AG04450 (cell line): ENCODE measurements at regions not wholly inside any gene's neighbourhood (a gene's known extent, or its start where the extent isn't known, plus 50 kb on each side); places are given as distances from the start of the nearest gene placed in this dataset.

Experiments used
- CTCF ChIA-PET: fragments of 300-600, 350-600 bp; formaldehyde crosslinking; extraction: SDS; loops from one replicate; lab custom pipeline; 2022; ENCODE audit warnings: antibody characterized with exemption, inconsistent platforms; lab: Charles Lee
- POLR2A ChIA-PET: fragments of 350-600 bp; formaldehyde crosslinking; extraction: SDS; loops from one replicate; lab custom pipeline; 2021; ENCODE audit warnings: antibody characterized with exemption, inconsistent platforms; lab: Yijun Ruan, JAX
- DNase-seq: peaks from one replicate; pipeline ENCODE4 v3.0.0-alpha.2; 2011; ENCODE audit warnings: low read depth, low spot score
- H3K27ac ChIP-seq: one replicate; pipeline ENCODE4 v1.5.1; 2012; ENCODE audit warnings: low read depth, low read length, control low read depth
- H3K27me3 ChIP-seq: one replicate; pipeline ENCODE4 v1.6.0; 2012; ENCODE audit warnings: low read length; ENCODE audit not compliant: control insufficient read depth, insufficient read depth
- H3K4me3 ChIP-seq: 2 replicates; pipeline ENCODE4 v1.5.1; 2011; ENCODE audit warnings: mild to moderate bottlenecking, low read depth, low read length, control low read depth
- H3K9me3 ChIP-seq: 2 replicates; pipeline ENCODE4 v1.5.1; 2012; ENCODE audit warnings: low read length; ENCODE audit not compliant: control insufficient read depth, insufficient read depth
- CTCF ChIP-seq: IDR thresholded peaks from 2 replicates; pipeline ENCODE4 v1.5.1; 2011; ENCODE audit warnings: low read depth, low read length, control low read depth, inconsistent platforms

GRCh38 chr21:26405071-26405470 is 168.0 kb downstream of the CYYR1 start:
- POLR2A ChIA-PET = no interaction called here
- DNase-seq = no peak
- CTCF ChIA-PET = no interaction called here
- no peaks in the 10 kb centered on the region for H3K27me3 ChIP-seq
- H3K9me3 ChIP-seq = no peaks in the 10 kb centered on the region
- no peak overlapping the region for H3K27ac ChIP-seq
- no peak overlapping the region for H3K4me3 ChIP-seq
- TF ChIP-seq CTCF = no peak

GRCh38 chr21:26404288-26404687 is 168.8 kb downstream of the CYYR1 start:
- POLR2A ChIA-PET = no interaction called here

GRCh38 chr21:26403321-26403720 is 169.8 kb downstream of the CYYR1 start:
- no peak for TF ChIP-seq CTCF
- Histone ChIP-seq H3K4me3 (no peak overlapping the region), H3K27me3 (no peaks in the 10 kb centered on the region), H3K9me3 (no peaks in the 10 kb centered on the region; the same call in 1 of the 2 replicates), H3K27ac (no peak overlapping the region)
- DNase-seq = no peak
- CTCF ChIA-PET = no interaction called here
- POLR2A ChIA-PET = no interaction called here

More at GRCh38 chr21:26404288-26404687, 168.8 kb downstream of the CYYR1 start:
- no peak for TF ChIP-seq CTCF
- CTCF ChIA-PET = no interaction called here
- no peak overlapping the region for H3K27ac ChIP-seq
- no peaks in the 10 kb centered on the region for H3K27me3 ChIP-seq
- H3K4me3 ChIP-seq = no peak overlapping the region
- H3K9me3 ChIP-seq = no peaks in the 10 kb centered on the region; the same call in 1 of the 2 replicates
- DNase-seq = no peak

- Histone ChIP-seq H3K27me3 (no peaks in the 10 kb centered on the region), H3K9me3 (no peaks in the 10 kb centered on the region; the same call in 1 of the 2 replicates), H3K4me3 (no peak overlapping the region), H3K27ac (no peak overlapping the region)
- ChIA-PET POLR2A (no interaction called here), CTCF (no interaction called here)
- DNase-seq = no peak
- no peak for TF ChIP-seq CTCF
Measured at GRCh38 chr21:26397545-26397944, 175.5 kb downstream of the CYYR1 start.

GRCh38 chr21:26394341-26394740 is 178.7 kb downstream of the CYYR1 start:
- ChIA-PET POLR2A (no interaction called here), CTCF (no interaction called here)
- no peak for DNase-seq

More at GRCh38 chr21:26394341-26394740, 178.7 kb downstream of the CYYR1 start:
- Histone ChIP-seq H3K27me3 (no peaks in the 10 kb centered on the region), H3K9me3 (no peaks in the 10 kb centered on the region; the same call in 1 of the 2 replicates), H3K4me3 (no peak overlapping the region), H3K27ac (no peak overlapping the region)
- TF ChIP-seq CTCF = no peak
